ENCODE measurements at regions not wholly inside any gene's neighbourhood (a gene's known extent, or its start where the extent isn't known, plus 50 kb on each side); places are given as distances from the start of the nearest gene placed in this dataset.

DNA sequence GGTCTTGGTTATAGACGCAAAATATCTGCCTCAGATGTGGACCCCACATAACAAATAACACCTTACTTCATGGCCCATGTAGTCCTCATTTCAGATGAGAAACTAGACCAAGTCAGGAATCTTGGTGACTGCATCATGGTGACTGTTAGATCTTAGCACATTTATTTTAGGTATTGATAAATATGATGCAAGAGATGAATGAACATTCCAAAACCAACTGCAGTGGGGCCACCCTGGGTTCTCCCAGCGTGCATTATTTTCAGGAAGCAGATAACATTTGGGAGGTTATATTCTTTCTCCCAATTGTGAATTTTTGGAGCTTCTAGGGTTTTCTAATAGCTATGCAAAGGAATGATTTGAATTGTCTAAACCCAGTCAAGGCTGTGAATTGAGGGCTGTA lies 55.2 kb upstream of the PTGR2 start:
- Histone ChIP-seq H3K9ac (ENCODE audit: low read length) (no peak overlapping the region), H3K4me2 (ENCODE audit: low read depth, low read length, poor library complexity, severe bottlenecking) (no peak overlapping the region), H3K79me2 (ENCODE audit: insufficient read depth, low read length) (no peaks in the 10 kb centered on the region), H3K27me3 (ENCODE audit: low read length) (no peaks in the 10 kb centered on the region), H3K9me2 (replicated peaks; ENCODE audit: insufficient read depth, low read length) (no peaks in the 10 kb centered on the region), H2AFZ (ENCODE audit: low read depth, low read length, severe bottlenecking) (no peak overlapping the region), H3K4me3 (ENCODE audit: insufficient read depth, low read length, poor library complexity, severe bottlenecking) (no peak overlapping the region), H3K36me3 (ENCODE audit: low read length) (no peaks in the 10 kb centered on the region), H3F3A (ENCODE audit: insufficient read depth) (no peaks in the 10 kb centered on the region), H3K27ac (ENCODE audit: low read depth, low read length) (no peak overlapping the region), H4K20me1 (ENCODE audit: low read depth, low read length) (no peaks in the 10 kb centered on the region), H3K9me3 (ENCODE audit: insufficient read depth, low read length) (no peaks in the 10 kb centered on the region)
- TF ChIP-seq CTCF (IDR thresholded peaks at IDR 0.05; ENCODE audit: insufficient read depth, low read length, poor library complexity, severe bottlenecking), result no peak
- TF ChIP-seq EZH2phosphoT487 (conservative IDR thresholded peaks at IDR 0.05; ENCODE audit: low read length), result no peak

DNA sequence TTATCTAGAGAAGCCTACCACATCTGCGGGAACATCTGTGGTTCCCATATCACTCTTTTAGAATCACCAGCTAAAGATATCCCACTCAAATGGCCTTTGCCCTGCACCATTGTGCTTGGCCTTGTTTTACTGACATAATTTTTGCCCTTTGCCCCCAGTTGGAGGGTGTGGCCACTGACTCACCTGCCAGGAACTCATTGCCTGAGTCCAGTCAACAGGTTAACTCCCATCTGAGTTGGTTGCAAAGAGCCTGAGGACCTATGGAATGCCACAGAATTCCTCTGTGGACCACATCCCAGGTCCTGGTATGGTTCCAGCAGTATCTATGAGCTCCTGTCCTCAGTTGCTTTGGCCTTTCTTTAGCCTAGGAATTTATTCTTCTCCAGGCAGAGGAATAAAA lies 55.7 kb upstream of the PTGR2 start:
- Histone ChIP-seq H4K20me1 (ENCODE audit: low read depth, low read length) (no peaks in the 10 kb centered on the region), H3K9me3 (ENCODE audit: insufficient read depth, low read length) (no peaks in the 10 kb centered on the region), H3F3A (ENCODE audit: insufficient read depth) (no peaks in the 10 kb centered on the region), H3K36me3 (ENCODE audit: low read length) (no peaks in the 10 kb centered on the region), H3K27ac (ENCODE audit: low read depth, low read length) (no peak overlapping the region), H3K79me2 (ENCODE audit: insufficient read depth, low read length) (no peaks in the 10 kb centered on the region), H3K27me3 (ENCODE audit: low read length) (no peaks in the 10 kb centered on the region), H3K9me2 (replicated peaks; ENCODE audit: insufficient read depth, low read length) (no peaks in the 10 kb centered on the region), H2AFZ (ENCODE audit: low read depth, low read length, severe bottlenecking) (no peak overlapping the region), H3K4me2 (ENCODE audit: low read depth, low read length, poor library complexity, severe bottlenecking) (no peak overlapping the region), H3K4me3 (ENCODE audit: insufficient read depth, low read length, poor library complexity, severe bottlenecking) (no peak overlapping the region), H3K9ac (ENCODE audit: low read length) (no peak overlapping the region)
- TF ChIP-seq CTCF (IDR thresholded peaks at IDR 0.05; ENCODE audit: insufficient read depth, low read length, poor library complexity, severe bottlenecking), result no peak
- no peak for TF ChIP-seq EZH2phosphoT487 (conservative IDR thresholded peaks at IDR 0.05; ENCODE audit: low read length)

- H3K27ac ChIP-seq (ENCODE audit: low read depth, low read length), result no peak overlapping the region
- no peaks in the 10 kb centered on the region for H3K79me2 ChIP-seq (ENCODE audit: insufficient read depth, low read length)
- H3K9ac ChIP-seq (ENCODE audit: low read length), result no peak overlapping the region
- no peaks in the 10 kb centered on the region for H4K20me1 ChIP-seq (ENCODE audit: low read depth, low read length)
- no peak overlapping the region for H2AFZ ChIP-seq (ENCODE audit: low read depth, low read length, severe bottlenecking)
- H3K4me3 ChIP-seq (ENCODE audit: insufficient read depth, low read length, poor library complexity, severe bottlenecking), result no peak overlapping the region
- H3F3A ChIP-seq (ENCODE audit: insufficient read depth), result no peaks in the 10 kb centered on the region
- no peaks in the 10 kb centered on the region for H3K27me3 ChIP-seq (ENCODE audit: low read length)
- no peaks in the 10 kb centered on the region for H3K36me3 ChIP-seq (ENCODE audit: low read length)
- H3K4me2 ChIP-seq (ENCODE audit: low read depth, low read length, poor library complexity, severe bottlenecking), result no peak overlapping the region
- H3K9me3 ChIP-seq (ENCODE audit: insufficient read depth, low read length), result no peaks in the 10 kb centered on the region
- no peaks in the 10 kb centered on the region for H3K9me2 ChIP-seq (replicated peaks; ENCODE audit: insufficient read depth, low read length)
- TF ChIP-seq CTCF (IDR thresholded peaks at IDR 0.05; ENCODE audit: insufficient read depth, low read length, poor library complexity, severe bottlenecking) (no peak), EZH2phosphoT487 (conservative IDR thresholded peaks at IDR 0.05; ENCODE audit: low read length) (no peak)
Observed at GRCh38 chr14:73795466-73795865, 56.2 kb upstream of the PTGR2 start.

DNA sequence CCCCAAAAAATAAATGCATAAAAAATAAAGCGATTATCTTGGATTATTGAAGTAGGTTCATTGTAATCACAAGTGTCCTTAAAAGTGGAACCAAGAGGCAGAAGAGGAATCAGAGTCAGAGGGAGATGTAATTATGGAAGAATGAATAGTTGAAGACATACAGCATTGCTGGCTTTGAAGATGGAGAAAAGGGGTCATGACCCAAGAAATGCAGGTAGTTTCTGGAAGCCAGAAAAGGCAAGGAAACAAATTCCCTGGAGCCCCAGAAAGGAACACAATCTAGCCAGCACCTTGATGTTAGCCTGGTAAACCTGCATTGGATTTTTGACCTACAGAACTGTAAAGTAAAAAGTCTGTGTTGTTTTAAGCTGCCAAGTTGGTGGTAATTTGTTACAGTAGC lies 57.5 kb upstream of the PTGR2 start:
- TF ChIP-seq CTCF (IDR thresholded peaks at IDR 0.05; ENCODE audit: insufficient read depth, low read length, poor library complexity, severe bottlenecking) (no peak), EZH2phosphoT487 (conservative IDR thresholded peaks at IDR 0.05; ENCODE audit: low read length) (no peak)
- Histone ChIP-seq H3K4me3 (ENCODE audit: insufficient read depth, low read length, poor library complexity, severe bottlenecking) (no peak overlapping the region), H3K9me3 (ENCODE audit: insufficient read depth, low read length) (no peaks in the 10 kb centered on the region), H3F3A (ENCODE audit: insufficient read depth) (no peaks in the 10 kb centered on the region), H4K20me1 (ENCODE audit: low read depth, low read length) (no peaks in the 10 kb centered on the region), H3K27me3 (ENCODE audit: low read length) (no peaks in the 10 kb centered on the region), H3K4me2 (ENCODE audit: low read depth, low read length, poor library complexity, severe bottlenecking) (no peak overlapping the region), H3K9ac (ENCODE audit: low read length) (no peak overlapping the region), H3K36me3 (ENCODE audit: low read length) (no peaks in the 10 kb centered on the region), H3K27ac (ENCODE audit: low read depth, low read length) (no peak overlapping the region), H3K9me2 (replicated peaks; ENCODE audit: insufficient read depth, low read length) (no peaks in the 10 kb centered on the region), H2AFZ (ENCODE audit: low read depth, low read length, severe bottlenecking) (no peak overlapping the region), H3K79me2 (ENCODE audit: insufficient read depth, low read length) (no peaks in the 10 kb centered on the region)

All from SU-DHL-6 (cell line).